ENCODE measurements at regions not wholly inside any gene's neighbourhood (a gene's known extent, or its start where the extent isn't known, plus 50 kb on each side); places are given as distances from the start of the nearest gene placed in this dataset.

- DNase-seq (ENCODE audit: low spot score) = no peak
Measured at GRCh38 chr22:49021926-49022815, 805.5 kb downstream of the BRD1 start.

GRCh38 chr22:49021131-49021925 is 806.3 kb downstream of the BRD1 start:
- no peak for DNase-seq (ENCODE audit: low spot score)

GRCh38 chr22:49019737-49020713 is 807.6 kb downstream of the BRD1 start:
- DNase-seq (ENCODE audit: low spot score) = no peak

- no peak for DNase-seq (ENCODE audit: low spot score)
Measured at GRCh38 chr22:49018601-49019000, 809.1 kb downstream of the BRD1 start.

- DNase-seq (ENCODE audit: low spot score) = no peak
Measured at GRCh38 chr22:49017482-49018329, 810.0 kb downstream of the BRD1 start.

- no peak for DNase-seq (ENCODE audit: low spot score)
Measured at GRCh38 chr22:49016909-49017481, 810.7 kb downstream of the BRD1 start.

- DNase-seq (ENCODE audit: low spot score) = no peak
Measured at GRCh38 chr22:49015993-49016908, 811.4 kb downstream of the BRD1 start.

GRCh38 chr22:49015459-49015858 is 812.2 kb downstream of the BRD1 start:
- no peak for DNase-seq (ENCODE audit: low spot score)

- DNase-seq (ENCODE audit: low spot score) = peak; percentile 15
Measured at GRCh38 chr22:49014227-49015201, 813.2 kb downstream of the BRD1 start.

GRCh38 chr22:49013707-49014106 is 814.0 kb downstream of the BRD1 start:
- DNase-seq (ENCODE audit: low spot score) = no peak

- DNase-seq (ENCODE audit: low spot score) = peak; percentile 50
Measured at GRCh38 chr22:49012712-49013395, 814.8 kb downstream of the BRD1 start.

GRCh38 chr22:49011769-49012648 is 815.7 kb downstream of the BRD1 start:
- no peak for DNase-seq (ENCODE audit: low spot score)

- DNase-seq (ENCODE audit: low spot score) = no peak
Measured at GRCh38 chr22:49011379-49011768, 816.3 kb downstream of the BRD1 start.

- DNase-seq (ENCODE audit: low spot score) = no peak
Measured at GRCh38 chr22:49010901-49011300, 816.8 kb downstream of the BRD1 start.

GRCh38 chr22:49010070-49010863 is 817.4 kb downstream of the BRD1 start:
- no peak for DNase-seq (ENCODE audit: low spot score)

Data from umbilical cord (tissue), 1 donor.